HG03060 (cell line): ENCODE measurements at regions not wholly inside any gene's neighbourhood (a gene's known extent, or its start where the extent isn't known, plus 50 kb on each side); places are given as distances from the start of the nearest gene placed in this dataset.

ENCODE experiments used
- ATAC-seq: cut with Tn5 transposase; IDR thresholded peaks from one replicate; pipeline ENCODE4 v1.9.1; 2021; ENCODE audit warnings: low read depth, moderate number of reproducible peaks; ENCODE audit not compliant: unreplicated experiment

- no peak for ATAC-seq
Measured at GRCh38 chr12:114783089-114783618, 99.2 kb upstream of the TBX3 start.

DNA sequence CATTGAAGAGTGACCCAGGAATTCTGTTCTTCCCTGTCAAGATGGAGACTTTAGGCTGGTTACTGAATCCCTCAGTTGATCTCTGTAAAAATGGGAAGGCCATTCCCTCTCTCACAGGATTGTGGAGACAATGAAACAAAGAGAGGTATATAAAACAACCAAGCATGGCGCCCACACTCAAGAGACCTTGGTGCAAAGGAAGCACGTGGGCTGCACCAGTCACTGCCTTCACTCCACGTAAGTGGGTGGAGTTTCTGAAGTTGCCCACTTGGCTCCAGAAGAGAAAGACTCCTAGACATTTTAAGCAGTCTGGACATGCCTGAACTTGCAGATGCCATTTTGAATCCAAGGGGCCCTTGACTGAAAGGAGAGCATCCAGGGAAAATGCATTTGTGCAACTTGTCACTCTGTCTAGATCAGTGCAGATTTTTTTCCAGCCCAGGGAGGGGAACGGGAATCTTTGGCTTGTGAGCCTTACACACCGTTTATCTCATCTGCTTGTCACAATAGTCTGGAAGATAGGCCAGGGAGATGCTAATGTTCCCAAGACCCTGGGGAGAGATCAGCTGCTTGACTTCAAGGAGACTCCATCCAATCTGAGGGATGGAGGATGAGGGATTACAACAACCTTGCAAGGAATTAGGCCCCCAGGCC, 96.9 kb upstream of the TBX3 start:
- ATAC-seq: no peak

GRCh38 chr12:114779647-114780046, 95.7 kb upstream of the TBX3 start:
- no peak for ATAC-seq

GRCh38 chr12:114779186-114779585, 95.2 kb upstream of the TBX3 start:
- no peak for ATAC-seq

GRCh38 chr12:114776731-114777442, 92.9 kb upstream of the TBX3 start:
- no peak for ATAC-seq

DNA sequence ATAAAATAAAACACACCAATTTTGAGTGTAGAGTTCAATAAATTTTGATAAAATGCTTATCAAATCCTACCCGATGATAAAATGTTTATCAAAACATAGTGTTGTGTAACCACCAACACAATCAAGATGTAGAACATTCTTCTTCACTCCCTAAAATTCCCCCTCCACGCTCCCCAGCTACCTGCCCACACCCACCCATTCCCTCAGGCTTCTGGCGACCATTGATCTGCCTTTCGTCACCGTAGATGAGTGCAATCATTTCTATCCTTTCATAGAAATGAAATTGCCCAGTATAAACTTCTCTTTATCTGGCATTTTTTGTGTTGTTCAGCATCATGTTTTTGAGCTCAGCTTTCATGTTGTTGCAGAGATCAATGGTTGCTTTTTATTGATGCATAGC, 90.7 kb upstream of the TBX3 start:
- no peak for ATAC-seq

- no peak for ATAC-seq
Measured at GRCh38 chr12:114774197-114774596, 90.2 kb upstream of the TBX3 start.

DNA sequence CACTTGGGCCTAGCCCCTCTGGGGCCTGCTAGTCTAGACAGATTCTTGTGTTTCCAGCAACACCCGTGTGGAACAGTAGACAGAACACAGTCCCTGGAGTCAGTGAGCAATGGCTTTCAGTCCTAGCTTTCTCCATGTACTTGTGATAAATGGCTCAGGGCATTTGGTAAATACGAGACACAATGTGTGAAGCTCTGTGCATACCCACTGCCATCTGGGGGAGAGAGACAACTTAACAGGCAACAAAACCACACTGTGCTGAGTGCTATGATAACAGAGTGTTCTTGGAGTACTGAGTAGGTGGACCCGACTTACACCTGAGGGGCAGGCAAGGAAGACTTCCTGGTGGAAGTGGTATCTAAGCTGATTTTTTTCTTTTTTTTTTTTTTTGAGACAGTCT, 86.3 kb upstream of the TBX3 start:
- ATAC-seq: no peak

- ATAC-seq: no peak
Measured at GRCh38 chr12:114769634-114770033, 85.7 kb upstream of the TBX3 start.

DNA sequence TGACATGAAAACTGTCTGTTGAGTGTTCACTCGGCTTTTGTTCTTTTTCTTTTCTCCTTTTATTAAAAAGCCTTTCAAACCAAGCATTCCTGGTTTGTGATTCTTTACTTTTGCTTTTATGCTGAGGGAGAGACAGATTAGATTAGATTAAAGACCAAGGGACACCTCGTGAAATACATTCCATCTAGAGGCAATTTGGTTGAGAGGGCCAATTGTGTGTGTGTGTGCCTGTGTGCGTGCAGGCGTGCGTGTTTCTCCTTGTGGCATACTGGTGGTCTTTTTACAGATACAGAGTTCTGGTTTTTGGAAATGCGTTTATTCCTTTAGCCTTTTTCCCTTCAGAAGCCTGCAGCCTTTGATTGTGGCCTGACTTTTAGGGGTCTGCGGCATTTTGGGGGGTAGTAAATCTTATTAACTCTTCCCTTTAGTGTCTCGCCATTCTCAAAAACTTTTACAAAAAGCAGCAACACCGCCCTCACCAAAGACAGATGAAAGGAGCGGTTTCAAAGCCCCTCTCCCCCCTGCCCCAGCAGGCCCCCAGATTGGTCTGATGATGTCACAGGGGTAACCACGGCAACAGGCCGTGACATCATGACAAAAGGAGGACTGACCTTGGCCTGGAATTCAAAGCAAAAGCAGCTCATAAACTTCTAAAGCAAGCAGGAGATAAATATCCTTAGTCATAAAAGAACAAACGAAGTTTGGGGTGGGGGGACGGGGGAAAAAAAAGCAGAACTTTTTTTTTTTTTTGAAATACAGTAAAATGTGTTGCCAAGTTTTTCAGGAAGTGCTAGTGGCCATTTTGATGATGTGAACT, 84.1 kb upstream of the TBX3 start:
- no peak for ATAC-seq

GRCh38 chr12:114767084-114767760, 83.2 kb upstream of the TBX3 start:
- ATAC-seq: no peak

- no peak for ATAC-seq
Measured at GRCh38 chr12:114765960-114766691, 82.2 kb upstream of the TBX3 start.

GRCh38 chr12:114764510-114764909, 80.5 kb upstream of the TBX3 start:
- no peak for ATAC-seq

DNA sequence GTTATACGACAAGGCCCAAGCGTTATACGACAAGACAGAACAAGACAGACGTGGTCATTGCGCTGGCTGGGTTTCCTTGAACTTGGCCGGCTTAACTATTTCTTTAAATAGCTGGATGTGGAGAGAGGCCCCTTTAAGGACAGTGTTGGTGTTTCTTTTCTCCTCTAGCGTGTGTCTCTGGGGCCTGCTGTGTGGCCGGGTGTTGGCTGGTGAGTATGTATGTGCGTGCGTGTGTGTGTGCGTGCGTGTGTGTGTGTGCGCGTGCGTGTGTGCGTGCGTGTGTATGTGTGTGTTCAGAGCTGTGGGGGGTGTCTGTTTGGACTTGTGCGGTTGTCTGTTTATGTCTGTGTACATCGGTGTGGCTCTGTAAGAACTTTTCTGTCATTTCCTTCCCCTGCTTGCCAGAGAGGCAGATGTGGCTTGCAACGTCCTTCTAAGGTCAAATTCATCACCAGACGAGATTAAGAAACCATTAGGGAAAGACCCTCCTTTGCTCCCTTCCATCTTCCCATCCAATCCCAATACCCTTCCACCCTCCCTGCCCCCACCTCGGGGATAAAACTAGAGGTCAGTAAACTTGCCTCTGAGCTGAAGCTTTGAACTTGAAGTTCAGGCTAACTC, 78.6 kb upstream of the TBX3 start:
- ATAC-seq: no peak

GRCh38 chr12:114760151-114760877, 76.3 kb upstream of the TBX3 start:
- no peak for ATAC-seq

- no peak for ATAC-seq
Measured at GRCh38 chr12:114759635-114760034, 75.7 kb upstream of the TBX3 start.

DNA sequence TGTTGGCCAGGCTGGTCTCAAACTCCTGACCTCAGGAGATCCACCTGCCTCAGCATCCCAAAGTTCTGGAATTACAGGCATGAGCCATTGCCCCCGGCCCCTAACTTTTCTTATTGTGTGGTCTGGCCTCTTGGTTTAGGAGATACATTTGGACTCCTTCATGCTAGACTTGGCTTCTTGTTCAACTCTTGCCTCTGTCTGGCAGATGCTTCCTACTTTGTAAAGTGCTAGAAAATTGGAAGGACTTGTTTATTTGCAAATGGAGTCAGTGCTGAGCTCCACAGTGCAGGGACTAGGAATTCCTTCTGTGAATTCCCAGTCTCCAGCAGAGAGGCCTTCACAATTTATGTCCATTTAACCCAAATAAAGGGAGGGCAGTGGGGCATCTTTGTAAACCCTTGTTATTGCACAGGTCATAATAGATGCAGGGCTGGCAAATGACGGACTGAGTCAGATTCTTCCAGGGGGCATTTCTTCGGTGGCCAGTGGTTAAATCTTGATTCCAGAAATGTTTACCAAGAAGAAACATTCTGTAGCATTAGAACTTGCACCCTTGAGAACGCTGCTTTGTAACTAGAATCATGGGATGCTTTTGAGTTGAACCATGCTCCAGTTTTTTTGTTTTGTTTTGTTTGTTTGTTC, 73.8 kb upstream of the TBX3 start:
- ATAC-seq: no peak

- ATAC-seq: no peak
Measured at GRCh38 chr12:114752217-114752616, 68.2 kb upstream of the TBX3 start.

DNA sequence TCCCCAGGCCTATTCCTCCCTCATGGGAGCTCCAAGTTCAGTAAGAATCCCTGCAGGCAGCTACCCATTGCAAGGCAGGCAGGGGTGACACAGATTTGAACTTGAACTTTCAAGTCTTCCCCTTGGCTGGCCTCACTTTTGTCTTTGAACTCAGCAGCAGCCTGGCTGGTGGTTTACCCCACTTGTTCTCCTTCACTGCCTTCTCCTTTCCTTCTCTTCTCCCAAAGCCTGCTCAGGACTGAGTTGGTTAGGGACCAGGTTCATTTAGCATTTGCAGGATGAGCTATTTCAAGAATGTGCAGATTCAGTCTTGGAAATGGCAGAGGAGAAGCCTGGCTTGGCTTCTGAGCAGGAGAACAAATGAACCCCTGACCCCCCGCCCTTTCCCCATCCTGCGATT, 67.7 kb upstream of the TBX3 start:
- ATAC-seq: no peak
